NCI-H524 treated with DMSO at 0.1 percent for 48 hours (cell line): ENCODE measurements at regions not wholly inside any gene's neighbourhood (a gene's known extent, or its start where the extent isn't known, plus 50 kb on each side); places are given as distances from the start of the nearest gene placed in this dataset.

Experiments used
- DNase-seq: peaks from one replicate; lab custom pipeline; 2025; lab: John Stamatoyannopoulos, UW

- no peak for DNase-seq
These were observed 169.1 kb downstream of the KATNIP start for GRCh38 chr16:27719106-27719445.

GRCh38 chr16:27720731-27721530 lies 171.0 kb downstream of the KATNIP start:
- peak; percentile 84 for DNase-seq

DNA sequence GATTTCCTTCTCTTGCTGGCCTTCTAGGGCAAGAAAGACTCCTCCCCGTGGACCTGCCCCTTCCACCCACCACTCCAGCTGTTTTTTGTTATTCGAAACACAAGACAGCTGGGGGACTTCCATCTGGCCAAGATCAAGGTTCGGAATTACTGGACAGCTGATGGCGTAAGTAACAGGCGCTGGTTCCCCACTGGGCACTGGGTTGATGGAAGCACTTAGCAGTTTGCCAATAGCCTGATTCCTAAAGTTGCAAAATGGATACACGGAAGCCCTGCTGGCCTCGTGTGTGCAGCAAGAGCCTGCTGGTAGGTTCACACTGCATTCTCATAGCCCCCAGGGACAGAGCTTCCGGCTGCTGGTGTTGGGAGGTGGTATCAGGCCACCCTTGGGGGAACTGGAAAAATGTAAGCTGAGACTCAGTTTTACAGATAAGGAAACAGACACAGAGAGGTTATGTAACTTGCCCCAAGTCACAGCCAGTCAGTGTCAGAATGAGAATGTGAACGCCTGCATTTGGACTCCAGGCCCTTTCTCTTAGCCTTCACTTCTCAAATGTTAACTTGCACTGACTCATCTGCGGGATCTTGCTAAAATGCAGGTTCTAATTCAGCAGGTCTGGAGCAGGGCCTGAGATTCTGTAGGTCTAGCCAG lies 171.7 kb downstream of the KATNIP start:
- peak; percentile 84 for DNase-seq

- DNase-seq = no peak
These were observed 172.3 kb downstream of the KATNIP start for GRCh38 chr16:27722207-27722606.

- peak; percentile 38 for DNase-seq
These were observed 173.0 kb downstream of the KATNIP start for GRCh38 chr16:27722892-27723450.

GRCh38 chr16:27723711-27724481 lies 174.0 kb downstream of the KATNIP start:
- DNase-seq = peak; percentile 48

- DNase-seq = peak; percentile 91
These were observed 174.7 kb downstream of the KATNIP start for GRCh38 chr16:27724482-27725235.

- peak; percentile 75 for DNase-seq
These were observed 175.5 kb downstream of the KATNIP start for GRCh38 chr16:27725236-27726000.

DNA sequence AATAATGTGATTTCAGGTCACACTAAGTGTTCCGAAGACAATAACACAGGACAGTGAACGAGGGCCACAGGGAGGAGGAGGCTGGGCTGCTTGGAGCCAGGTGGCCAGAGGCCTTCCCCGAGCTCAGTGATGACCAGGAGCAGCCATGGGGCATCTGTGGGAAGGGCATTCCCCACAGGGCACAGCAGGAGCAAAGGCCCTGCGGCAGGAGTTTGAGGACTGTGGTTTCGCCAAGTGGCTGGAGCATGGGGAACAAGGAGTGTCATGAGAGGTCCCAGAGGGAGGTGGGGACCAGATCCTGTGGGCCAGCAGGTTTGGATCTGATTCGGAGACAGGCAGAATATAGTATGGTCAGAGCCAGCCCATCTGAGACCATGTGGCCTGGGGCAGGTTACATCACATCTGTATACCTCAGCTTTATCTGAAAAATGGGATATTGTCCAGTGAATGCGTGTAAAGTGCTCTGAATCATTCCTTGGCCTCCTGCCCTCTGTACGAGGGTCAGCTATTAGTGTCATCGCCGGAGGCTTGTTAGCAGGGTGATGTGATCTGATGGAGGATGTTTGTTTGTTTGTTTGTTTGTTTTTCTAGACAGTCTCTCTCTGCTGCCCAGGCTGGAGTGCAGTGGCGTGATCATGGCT lies 176.8 kb downstream of the KATNIP start:
- no peak for DNase-seq

DNA sequence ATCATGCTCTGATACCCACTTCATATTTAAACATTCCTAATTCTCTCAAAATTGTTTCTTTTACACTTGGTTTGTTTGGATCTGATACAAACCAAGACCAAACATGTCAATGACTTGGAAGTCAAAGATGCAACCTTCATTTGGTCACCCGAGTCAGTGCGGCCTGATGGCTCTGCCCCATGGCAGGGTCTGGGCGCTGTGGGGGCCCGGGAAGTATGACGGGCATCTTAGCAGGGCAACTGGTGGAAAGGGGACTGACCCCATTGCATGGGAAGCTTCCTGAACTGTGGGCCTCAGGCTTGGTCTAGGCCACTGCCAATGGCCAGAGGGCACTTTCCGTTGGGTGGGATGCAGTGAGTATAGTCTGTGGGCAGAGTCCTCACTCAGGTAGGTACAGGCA lies 178.0 kb downstream of the KATNIP start:
- no peak for DNase-seq

- no peak for DNase-seq
These were observed 178.7 kb downstream of the KATNIP start for GRCh38 chr16:27728691-27729090.

GRCh38 chr16:27729516-27730304 lies 179.8 kb downstream of the KATNIP start:
- no peak for DNase-seq

- DNase-seq = no peak
These were observed 180.8 kb downstream of the KATNIP start for GRCh38 chr16:27730661-27731210.

GRCh38 chr16:27735031-27735430 lies 185.1 kb downstream of the KATNIP start:
- DNase-seq = no peak

- DNase-seq = no peak
These were observed 186.5 kb downstream of the KATNIP start for GRCh38 chr16:27736431-27736830.

DNA sequence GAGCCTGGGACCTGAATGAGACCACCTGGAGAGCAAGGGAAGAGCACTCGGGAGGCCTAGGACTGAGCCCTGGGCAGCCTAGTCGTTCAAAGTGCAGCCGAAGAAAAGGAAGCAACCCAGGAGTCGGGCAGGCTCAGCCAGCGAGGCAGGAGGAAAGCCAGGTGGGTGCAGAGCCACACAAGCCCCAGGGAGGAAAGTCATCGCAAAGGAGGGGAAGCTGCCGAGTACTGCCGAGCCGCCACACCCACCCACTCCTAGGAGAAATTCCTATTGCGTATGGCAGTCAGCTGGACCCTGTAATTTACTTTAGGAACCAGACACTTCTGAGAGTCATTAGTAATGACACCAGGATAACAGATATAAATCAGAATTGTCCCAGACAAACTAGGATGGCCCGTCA lies 187.6 kb downstream of the KATNIP start:
- no peak for DNase-seq
